ENCODE measurements at regions not wholly inside any gene's neighbourhood (a gene's known extent, or its start where the extent isn't known, plus 50 kb on each side); places are given as distances from the start of the nearest gene placed in this dataset.

DNA sequence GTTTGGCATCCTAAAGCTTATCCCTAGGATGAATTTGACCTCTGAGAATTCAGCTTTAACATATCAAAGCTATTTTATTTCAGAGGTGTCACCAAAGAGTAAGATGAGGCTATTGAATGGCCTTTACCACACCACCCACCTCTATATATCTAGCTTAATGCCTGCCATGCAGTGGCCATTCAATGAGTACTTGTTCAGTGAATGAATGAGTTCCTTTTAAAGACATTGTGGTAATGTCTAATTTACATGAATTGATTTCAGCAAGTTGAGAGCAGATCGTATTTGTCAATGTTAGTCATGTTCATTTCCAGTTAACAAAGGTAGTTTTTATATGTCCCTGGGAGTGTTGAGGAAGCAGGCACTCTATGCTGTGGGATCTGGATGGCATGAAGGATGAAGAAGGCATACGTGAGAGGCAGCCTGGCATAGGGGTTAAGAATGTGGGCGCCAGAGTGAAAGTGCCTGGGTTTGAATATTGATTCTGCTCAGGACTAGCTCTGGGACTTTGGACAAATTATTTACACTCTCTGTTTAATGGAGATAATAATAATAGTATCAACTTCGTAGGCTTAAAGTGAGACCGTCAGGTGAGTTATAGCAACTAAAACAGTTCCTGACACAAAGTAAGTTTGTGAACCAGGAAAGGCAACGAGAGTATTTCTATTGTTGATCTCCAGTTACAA, 434.1 kb upstream of the CHST9 start:
- Histone ChIP-seq H3K27me3 (no peaks in the 10 kb centered on the region), H3K27ac (no peak overlapping the region), H3K36me3 (no peaks in the 10 kb centered on the region), H3K4me3 (no peak overlapping the region), H3K4me1 (no peaks in the 10 kb centered on the region), H3K9me3 (no peaks in the 10 kb centered on the region)
- TF ChIP-seq POLR2AphosphoS5 (IDR thresholded peaks at IDR 0.05), result no peak
- TF ChIP-seq, protein P1, sequence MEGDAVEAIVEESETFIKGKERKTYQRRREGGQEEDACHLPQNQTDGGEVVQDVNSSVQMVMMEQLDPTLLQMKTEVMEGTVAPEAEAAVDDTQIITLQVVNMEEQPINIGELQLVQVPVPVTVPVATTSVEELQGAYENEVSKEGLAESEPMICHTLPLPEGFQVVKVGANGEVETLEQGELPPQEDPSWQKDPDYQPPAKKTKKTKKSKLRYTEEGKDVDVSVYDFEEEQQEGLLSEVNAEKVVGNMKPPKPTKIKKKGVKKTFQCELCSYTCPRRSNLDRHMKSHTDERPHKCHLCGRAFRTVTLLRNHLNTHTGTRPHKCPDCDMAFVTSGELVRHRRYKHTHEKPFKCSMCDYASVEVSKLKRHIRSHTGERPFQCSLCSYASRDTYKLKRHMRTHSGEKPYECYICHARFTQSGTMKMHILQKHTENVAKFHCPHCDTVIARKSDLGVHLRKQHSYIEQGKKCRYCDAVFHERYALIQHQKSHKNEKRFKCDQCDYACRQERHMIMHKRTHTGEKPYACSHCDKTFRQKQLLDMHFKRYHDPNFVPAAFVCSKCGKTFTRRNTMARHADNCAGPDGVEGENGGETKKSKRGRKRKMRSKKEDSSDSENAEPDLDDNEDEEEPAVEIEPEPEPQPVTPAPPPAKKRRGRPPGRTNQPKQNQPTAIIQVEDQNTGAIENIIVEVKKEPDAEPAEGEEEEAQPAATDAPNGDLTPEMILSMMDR (IDR thresholded peaks at IDR 0.05), result no peak
- in situ Hi-C loops (cut with MboI; ENCODE audit: low pct_ligation_motif_present in 1 of 4, low pct_unique_long_range_greater_than_20kb in 1 of 4, low sequenced_read_pairs in 3 of 4), result no loop called here
- DNase-seq, result no peak
- WGBS, 2 donors (ENCODE audit: low coverage in 1 of 2), result 70 to 83% methylated on average over 5 to 6 of the region's 6 CpGs
- intact Hi-C loops (cut with DNase I; ENCODE audit: low total_unique reads), result no loop called here

DNA sequence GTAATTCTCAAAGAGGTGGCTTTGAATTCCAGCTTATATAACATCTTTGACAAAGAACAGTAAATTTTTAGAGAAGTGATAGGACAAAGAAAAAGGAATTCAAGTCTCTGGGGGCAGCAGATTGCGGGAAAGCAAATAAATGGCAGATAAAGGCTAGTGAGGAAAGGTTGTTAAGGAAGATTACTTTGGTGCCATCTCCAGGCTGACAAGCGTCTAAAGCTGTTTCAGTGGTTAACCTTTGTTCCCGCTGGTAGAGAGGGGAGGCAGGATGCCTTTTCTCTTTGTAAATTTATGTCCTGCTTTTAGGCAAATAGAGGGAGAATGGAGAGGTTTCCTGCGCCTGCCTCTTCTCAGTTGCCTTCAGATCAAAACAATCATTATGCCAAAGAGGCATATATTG, 431.2 kb upstream of the CHST9 start:
- Histone ChIP-seq H3K27ac (no peak overlapping the region), H3K27me3 (no peaks in the 10 kb centered on the region), H3K4me1 (no peaks in the 10 kb centered on the region), H3K36me3 (no peaks in the 10 kb centered on the region), H3K9me3 (no peaks in the 10 kb centered on the region), H3K4me3 (no peak overlapping the region)
- 49 to 54% methylated on average over 4 of the region's 4 CpGs for WGBS, 2 donors (ENCODE audit: low coverage in 1 of 2)
- in situ Hi-C loops (cut with MboI; ENCODE audit: low pct_ligation_motif_present in 1 of 4, low pct_unique_long_range_greater_than_20kb in 1 of 4, low sequenced_read_pairs in 3 of 4), result no loop called here
- intact Hi-C loops (cut with DNase I; ENCODE audit: low total_unique reads), result no loop called here
- no peak for TF ChIP-seq EP300 (IDR thresholded peaks at IDR 0.05; ENCODE audit: low read depth)
- TF ChIP-seq POLR2AphosphoS5 (IDR thresholded peaks at IDR 0.05), result no peak
- no peak for TF ChIP-seq POLR2A (IDR thresholded peaks at IDR 0.05)
- TF ChIP-seq, protein P1 (IDR thresholded peaks at IDR 0.05), result no peak
- no peak for DNase-seq

GRCh38 chr18:27614951-27615844, 430.1 kb upstream of the CHST9 start:
- Histone ChIP-seq H3K9me3 (no peaks in the 10 kb centered on the region), H3K27me3 (no peaks in the 10 kb centered on the region), H3K27ac (no peak overlapping the region), H3K4me1 (no peaks in the 10 kb centered on the region), H3K36me3 (no peaks in the 10 kb centered on the region), H3K4me3 (no peak overlapping the region)
- WGBS, 2 donors (ENCODE audit: low coverage in 1 of 2), result 70 to 84% methylated on average over 5 to 8 of the region's 8 CpGs
- TF ChIP-seq, protein P1 (IDR thresholded peaks at IDR 0.05), result no peak
- no peak for TF ChIP-seq EP300 (IDR thresholded peaks at IDR 0.05; ENCODE audit: low read depth)
- no peak for TF ChIP-seq POLR2A (IDR thresholded peaks at IDR 0.05)
- no peak for TF ChIP-seq POLR2AphosphoS5 (IDR thresholded peaks at IDR 0.05)
- DNase-seq, result no peak
- in situ Hi-C loops (cut with MboI; ENCODE audit: low pct_ligation_motif_present in 1 of 4, low pct_unique_long_range_greater_than_20kb in 1 of 4, low sequenced_read_pairs in 3 of 4) (no loop called here), intact Hi-C loops (cut with DNase I; ENCODE audit: low total_unique reads) (no loop called here)

DNA sequence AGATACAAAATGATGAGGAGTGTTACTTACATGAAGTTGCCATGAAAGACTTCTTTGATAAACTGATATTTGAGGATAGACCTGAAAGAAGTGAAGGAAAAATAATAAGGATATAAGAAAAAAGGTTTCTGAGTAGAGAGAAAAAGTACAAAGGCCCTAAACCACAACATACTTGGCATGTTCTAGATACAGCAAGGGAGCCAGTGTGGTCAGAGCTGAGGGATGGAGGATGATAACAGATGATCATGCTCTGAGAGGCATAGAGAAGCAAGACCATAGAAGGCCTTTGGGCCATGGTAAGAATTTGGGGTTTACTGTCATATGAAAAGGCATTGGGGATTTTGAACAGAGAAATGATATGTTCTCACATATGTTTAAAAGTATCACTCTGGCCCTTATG, 424.1 kb upstream of the CHST9 start:
- Histone ChIP-seq H3K9me3 (no peaks in the 10 kb centered on the region), H3K27ac (no peak overlapping the region), H3K4me3 (no peak overlapping the region), H3K36me3 (no peaks in the 10 kb centered on the region), H3K4me1 (no peaks in the 10 kb centered on the region), H3K27me3 (no peaks in the 10 kb centered on the region)
- no peak for TF ChIP-seq EP300 (IDR thresholded peaks at IDR 0.05; ENCODE audit: low read depth)
- TF ChIP-seq POLR2AphosphoS5 (IDR thresholded peaks at IDR 0.05), result no peak
- TF ChIP-seq, protein P1 (IDR thresholded peaks at IDR 0.05), result no peak
- TF ChIP-seq POLR2A (IDR thresholded peaks at IDR 0.05), result no peak
- in situ Hi-C loops (cut with MboI; ENCODE audit: low pct_ligation_motif_present in 1 of 4, low pct_unique_long_range_greater_than_20kb in 1 of 4, low sequenced_read_pairs in 3 of 4), result loop anchor here (10.0 kb wide), 3 partner anchors 64 to 604 kb away; no protein-coding TSS in a partner anchor
- no peak for DNase-seq
- intact Hi-C loops (cut with DNase I; ENCODE audit: low total_unique reads), result no loop called here
